HEK293 (cell line): ENCODE measurements at regions not wholly inside any gene's neighbourhood (a gene's known extent, or its start where the extent isn't known, plus 50 kb on each side); places are given as distances from the start of the nearest gene placed in this dataset.

Source experiments
- BCL11A ChIP-seq: fragments of 450-650 bp; formaldehyde crosslinking; IDR thresholded peaks from 2 replicates; pipeline ENCODE4 v1.5.1; 2016; ENCODE audit warnings: low read depth, missing biosample characterization, missing genetic modification characterization
- KLF16 ChIP-seq: fragments of 450-650 bp; formaldehyde crosslinking; IDR thresholded peaks from 2 replicates; pipeline ENCODE4 v1.5.1; 2017; ENCODE audit warnings: missing biosample characterization, missing genetic modification characterization
- REPIN1 ChIP-seq: fragments of 450-650 bp; formaldehyde crosslinking; IDR thresholded peaks from 2 replicates; pipeline ENCODE4 v1.5.1; 2017; ENCODE audit warnings: missing biosample characterization, missing genetic modification characterization, low read depth
- WT1 ChIP-seq: fragments of 450-650 bp; formaldehyde crosslinking; IDR thresholded peaks from 2 replicates; pipeline ENCODE4 v1.5.1; 2016; ENCODE audit warnings: missing biosample characterization, missing genetic modification characterization
- ZEB2 ChIP-seq: fragments of 450-650 bp; formaldehyde crosslinking; IDR thresholded peaks from 2 replicates; pipeline ENCODE4 v1.5.1; 2016; ENCODE audit warnings: missing biosample characterization, missing genetic modification characterization
- ZNF37A ChIP-seq: fragments of 450-650 bp; IDR thresholded peaks from 2 replicates; pipeline ENCODE4 v1.5.1; 2018; ENCODE audit warnings: missing biosample characterization, missing genetic modification characterization
- ZNF660 ChIP-seq: fragments of 450-650 bp; IDR thresholded peaks from 2 replicates; pipeline ENCODE4 v1.5.1; 2018; ENCODE audit warnings: missing biosample characterization, mild to moderate bottlenecking, missing genetic modification characterization
- ZNF707 ChIP-seq: fragments of 450-650 bp; formaldehyde crosslinking; IDR thresholded peaks from 2 replicates; pipeline ENCODE4 v1.5.1; 2016; ENCODE audit warnings: missing biosample characterization, missing genetic modification characterization
- ZNF768 ChIP-seq: fragments of 450-650 bp; formaldehyde crosslinking; IDR thresholded peaks from 2 replicates; pipeline ENCODE4 v1.5.1; 2018; ENCODE audit warnings: missing biosample characterization, mild to moderate bottlenecking, missing genetic modification characterization
- ZNF837 ChIP-seq: fragments of 450-650 bp; formaldehyde crosslinking; IDR thresholded peaks from 2 replicates; pipeline ENCODE4 v1.5.1; 2016; ENCODE audit warnings: missing biosample characterization, missing genetic modification characterization
- TF ChIP-seq, protein P1 (sequence below): fragments of 450-650 bp; formaldehyde crosslinking; IDR thresholded peaks from 2 replicates; pipeline ENCODE4 v1.5.1; 2017; ENCODE audit warnings: missing biosample characterization, mild to moderate bottlenecking, missing genetic modification characterization, moderate library complexity
- TF ChIP-seq, protein P2 (sequence below): fragments of 450-650 bp; formaldehyde crosslinking; IDR thresholded peaks from 2 replicates; pipeline ENCODE4 v1.5.1; 2016; ENCODE audit warnings: missing biosample characterization, missing genetic modification characterization
- TF ChIP-seq, protein P3 (sequence below): fragments of 450-650 bp; formaldehyde crosslinking; conservative IDR thresholded peaks from 2 replicates; pipeline ENCODE4 v1.5.1; 2016; ENCODE audit warnings: low read depth, missing biosample characterization, missing genetic modification characterization

DNA sequence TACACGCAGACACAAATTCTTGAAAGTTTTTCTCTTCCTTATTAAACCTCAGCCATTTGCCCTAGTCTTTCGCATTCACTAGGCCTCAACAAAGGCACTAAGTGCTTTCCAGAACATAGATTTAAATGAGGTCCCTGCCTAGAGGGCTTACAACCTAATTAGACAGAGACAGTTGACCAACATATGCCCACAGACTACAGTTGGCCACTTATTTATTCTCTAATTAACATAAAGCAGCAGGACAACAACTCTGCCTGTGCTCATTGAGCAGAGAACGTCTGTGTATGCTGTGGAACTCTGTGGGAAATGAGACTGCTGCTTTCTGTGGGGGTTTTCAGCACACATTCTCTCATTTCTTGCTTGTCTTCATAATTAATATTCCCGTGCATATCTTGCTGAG lies 303.0 kb upstream of the TACR3 start:
- TF ChIP-seq, protein P1, sequence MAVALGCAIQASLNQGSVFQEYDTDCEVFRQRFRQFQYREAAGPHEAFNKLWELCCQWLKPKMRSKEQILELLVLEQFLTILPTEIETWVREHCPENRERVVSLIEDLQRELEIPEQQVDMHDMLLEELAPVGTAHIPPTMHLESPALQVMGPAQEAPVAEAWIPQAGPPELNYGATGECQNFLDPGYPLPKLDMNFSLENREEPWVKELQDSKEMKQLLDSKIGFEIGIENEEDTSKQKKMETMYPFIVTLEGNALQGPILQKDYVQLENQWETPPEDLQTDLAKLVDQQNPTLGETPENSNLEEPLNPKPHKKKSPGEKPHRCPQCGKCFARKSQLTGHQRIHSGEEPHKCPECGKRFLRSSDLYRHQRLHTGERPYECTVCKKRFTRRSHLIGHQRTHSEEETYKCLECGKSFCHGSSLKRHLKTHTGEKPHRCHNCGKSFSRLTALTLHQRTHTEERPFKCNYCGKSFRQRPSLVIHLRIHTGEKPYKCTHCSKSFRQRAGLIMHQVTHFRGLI (tag by site-specific recombination), result no peak
- TF ChIP-seq, protein P2, sequence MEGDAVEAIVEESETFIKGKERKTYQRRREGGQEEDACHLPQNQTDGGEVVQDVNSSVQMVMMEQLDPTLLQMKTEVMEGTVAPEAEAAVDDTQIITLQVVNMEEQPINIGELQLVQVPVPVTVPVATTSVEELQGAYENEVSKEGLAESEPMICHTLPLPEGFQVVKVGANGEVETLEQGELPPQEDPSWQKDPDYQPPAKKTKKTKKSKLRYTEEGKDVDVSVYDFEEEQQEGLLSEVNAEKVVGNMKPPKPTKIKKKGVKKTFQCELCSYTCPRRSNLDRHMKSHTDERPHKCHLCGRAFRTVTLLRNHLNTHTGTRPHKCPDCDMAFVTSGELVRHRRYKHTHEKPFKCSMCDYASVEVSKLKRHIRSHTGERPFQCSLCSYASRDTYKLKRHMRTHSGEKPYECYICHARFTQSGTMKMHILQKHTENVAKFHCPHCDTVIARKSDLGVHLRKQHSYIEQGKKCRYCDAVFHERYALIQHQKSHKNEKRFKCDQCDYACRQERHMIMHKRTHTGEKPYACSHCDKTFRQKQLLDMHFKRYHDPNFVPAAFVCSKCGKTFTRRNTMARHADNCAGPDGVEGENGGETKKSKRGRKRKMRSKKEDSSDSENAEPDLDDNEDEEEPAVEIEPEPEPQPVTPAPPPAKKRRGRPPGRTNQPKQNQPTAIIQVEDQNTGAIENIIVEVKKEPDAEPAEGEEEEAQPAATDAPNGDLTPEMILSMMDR (tag by site-specific recombination), result no peak
- TF ChIP-seq ZNF768 (tag by site-specific recombination) (no peak), REPIN1 (no peak), WT1 (tag by site-specific recombination) (no peak), ZNF660 (tag by site-specific recombination) (no peak), BCL11A (no peak), KLF16 (tag by site-specific recombination) (no peak), ZEB2 (tag by site-specific recombination) (no peak), ZNF707 (tag by site-specific recombination) (no peak), ZNF37A (tag by site-specific recombination) (no peak), ZNF837 (tag by site-specific recombination) (no peak)
- TF ChIP-seq, protein P3, sequence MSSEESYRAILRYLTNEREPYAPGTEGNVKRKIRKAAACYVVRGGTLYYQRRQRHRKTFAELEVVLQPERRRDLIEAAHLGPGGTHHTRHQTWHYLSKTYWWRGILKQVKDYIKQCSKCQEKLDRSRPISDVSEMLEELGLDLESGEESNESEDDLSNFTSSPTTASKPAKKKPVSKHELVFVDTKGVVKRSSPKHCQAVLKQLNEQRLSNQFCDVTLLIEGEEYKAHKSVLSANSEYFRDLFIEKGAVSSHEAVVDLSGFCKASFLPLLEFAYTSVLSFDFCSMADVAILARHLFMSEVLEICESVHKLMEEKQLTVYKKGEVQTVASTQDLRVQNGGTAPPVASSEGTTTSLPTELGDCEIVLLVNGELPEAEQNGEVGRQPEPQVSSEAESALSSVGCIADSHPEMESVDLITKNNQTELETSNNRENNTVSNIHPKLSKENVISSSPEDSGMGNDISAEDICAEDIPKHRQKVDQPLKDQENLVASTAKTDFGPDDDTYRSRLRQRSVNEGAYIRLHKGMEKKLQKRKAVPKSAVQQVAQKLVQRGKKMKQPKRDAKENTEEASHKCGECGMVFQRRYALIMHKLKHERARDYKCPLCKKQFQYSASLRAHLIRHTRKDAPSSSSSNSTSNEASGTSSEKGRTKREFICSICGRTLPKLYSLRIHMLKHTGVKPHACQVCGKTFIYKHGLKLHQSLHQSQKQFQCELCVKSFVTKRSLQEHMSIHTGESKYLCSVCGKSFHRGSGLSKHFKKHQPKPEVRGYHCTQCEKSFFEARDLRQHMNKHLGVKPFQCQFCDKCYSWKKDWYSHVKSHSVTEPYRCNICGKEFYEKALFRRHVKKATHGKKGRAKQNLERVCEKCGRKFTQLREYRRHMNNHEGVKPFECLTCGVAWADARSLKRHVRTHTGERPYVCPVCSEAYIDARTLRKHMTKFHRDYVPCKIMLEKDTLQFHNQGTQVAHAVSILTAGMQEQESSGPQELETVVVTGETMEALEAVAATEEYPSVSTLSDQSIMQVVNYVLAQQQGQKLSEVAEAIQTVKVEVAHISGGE (tag by site-specific recombination), result no peak
